ENCODE measurements at regions not wholly inside any gene's neighbourhood (a gene's known extent, or its start where the extent isn't known, plus 50 kb on each side); places are given as distances from the start of the nearest gene placed in this dataset.
"Not testable (repeated sequence)": the region's sequence is repeated elsewhere in the genome, so short reads cannot be mapped to it uniquely, and the experiment has no call there.

DNA sequence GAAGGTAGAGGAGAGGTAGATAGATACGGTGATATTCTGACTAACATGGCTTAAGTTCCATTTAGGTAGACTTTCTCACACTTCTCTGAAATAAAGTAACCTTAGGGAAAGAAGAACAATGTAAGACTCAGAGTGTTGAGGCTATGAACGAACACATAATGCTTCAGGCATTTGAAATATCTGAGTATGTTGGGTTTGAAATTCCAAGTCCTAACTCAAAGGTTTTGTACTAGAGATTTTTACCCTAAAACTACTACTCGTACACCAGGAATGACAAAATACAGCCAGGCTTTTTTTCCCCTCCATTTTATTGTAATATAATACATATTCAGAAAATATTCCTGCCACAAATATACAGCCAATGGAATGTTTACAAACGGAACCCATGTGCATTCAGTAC lies 592.6 kb downstream of the ETS1 start:
- DNase-seq (ENCODE audit: low read depth in 3 of 3, low spot score in 1 of 3), result no peak

DNA sequence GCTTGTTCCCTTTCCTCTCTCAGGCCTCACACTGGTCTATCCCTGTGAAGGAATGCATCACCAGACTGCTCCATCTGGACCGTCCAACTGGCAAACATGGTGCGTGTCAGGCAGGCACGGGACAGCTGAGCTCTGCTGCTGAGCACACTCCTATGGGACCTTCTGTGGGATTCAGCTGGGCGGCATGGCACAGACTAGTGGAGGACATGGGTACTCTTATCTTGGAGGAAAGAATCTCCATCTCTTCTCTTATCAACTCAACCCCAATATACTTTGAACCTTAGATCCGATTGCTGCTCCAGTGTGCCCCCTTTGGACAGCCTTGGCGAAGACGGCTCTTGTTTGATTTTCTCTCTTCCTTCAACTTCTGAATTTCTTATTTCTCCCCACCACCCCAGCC lies 593.6 kb downstream of the ETS1 start:
- no peak for DNase-seq (ENCODE audit: low read depth in 3 of 3, low spot score in 1 of 3)

DNA sequence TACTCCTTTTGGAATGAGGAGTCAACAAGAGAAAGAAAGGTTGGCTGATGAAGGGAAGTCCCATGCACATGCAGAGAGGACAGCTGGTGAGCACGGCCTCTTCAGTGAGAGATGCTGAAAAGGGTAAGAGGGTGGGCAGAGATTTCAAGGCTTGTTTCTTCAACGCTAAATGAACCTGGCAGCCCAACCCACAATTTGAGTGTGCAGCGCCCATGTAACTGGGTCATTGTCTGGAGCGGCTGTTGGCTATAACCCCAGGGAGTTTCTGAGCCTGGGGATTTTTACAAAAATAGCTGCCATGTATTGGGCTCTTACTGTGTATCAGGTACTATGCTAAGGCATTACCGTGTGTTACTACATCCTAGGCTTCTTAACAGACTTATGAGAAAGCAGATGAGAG lies 594.1 kb downstream of the ETS1 start:
- DNase-seq (ENCODE audit: low read depth in 3 of 3, low spot score in 1 of 3), result no peak

DNA sequence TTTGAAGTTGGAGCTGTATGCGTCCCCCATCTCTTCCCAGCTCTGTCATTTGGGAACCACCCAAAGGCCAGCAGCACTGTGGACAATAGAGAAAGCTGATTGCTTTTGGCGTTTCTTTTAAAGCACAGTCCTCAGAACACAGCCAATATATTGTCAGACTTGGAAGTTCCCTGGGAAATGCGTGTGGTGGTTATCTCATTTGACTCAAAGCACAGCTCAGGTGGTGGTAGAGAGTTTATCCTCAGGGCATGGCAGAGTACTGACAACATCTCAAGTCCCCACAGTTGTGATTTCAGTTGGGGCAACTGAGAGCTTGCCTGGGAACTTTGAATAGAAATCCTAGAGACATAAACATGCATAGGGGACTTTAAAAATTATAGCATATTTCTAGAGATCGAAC lies 601.3 kb downstream of the ETS1 start:
- no peak for DNase-seq (ENCODE audit: low read depth in 3 of 3, low spot score in 1 of 3)

DNA sequence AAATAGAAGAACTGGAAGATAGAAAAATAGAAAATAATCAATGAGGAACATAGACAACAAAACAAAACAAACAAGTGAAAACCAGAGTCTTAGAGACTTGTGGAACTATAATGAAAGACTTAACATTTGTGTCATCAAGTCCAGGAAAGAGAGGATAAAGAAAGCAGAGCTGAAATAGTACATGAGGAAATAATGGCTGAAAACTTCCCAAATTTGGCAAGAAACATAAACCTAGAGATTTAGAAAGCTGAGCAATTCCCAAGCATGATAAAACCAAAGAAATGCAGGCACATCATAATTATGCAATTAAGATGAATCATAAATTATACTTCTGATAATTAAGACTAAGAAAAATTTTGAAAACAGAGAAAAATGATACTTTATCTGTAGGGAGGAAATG lies 614.5 kb downstream of the ETS1 start:
- no peak for DNase-seq (ENCODE audit: low read depth in 3 of 3, low spot score in 1 of 3)

DNA sequence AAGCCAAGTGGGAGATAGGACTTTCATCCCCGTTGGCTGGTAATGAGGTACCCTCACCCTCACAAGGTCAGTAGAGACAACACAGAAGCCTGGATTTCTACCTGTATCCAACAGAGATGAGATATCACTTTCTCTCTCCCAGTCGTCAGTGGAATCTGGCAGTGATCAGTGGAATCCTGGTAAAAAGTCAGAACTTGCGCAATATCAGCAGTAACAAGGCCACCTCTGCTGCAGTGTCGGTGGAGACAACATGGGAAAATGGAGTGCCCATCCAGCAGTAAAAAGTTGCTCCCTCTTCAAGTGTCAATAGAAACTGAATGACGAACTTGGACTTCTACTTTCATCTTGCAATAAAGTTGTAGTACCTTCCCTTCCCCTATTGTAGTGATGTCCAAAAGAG lies 615.9 kb downstream of the ETS1 start:
- no peak for DNase-seq (ENCODE audit: low read depth in 3 of 3, low spot score in 1 of 3)

DNA sequence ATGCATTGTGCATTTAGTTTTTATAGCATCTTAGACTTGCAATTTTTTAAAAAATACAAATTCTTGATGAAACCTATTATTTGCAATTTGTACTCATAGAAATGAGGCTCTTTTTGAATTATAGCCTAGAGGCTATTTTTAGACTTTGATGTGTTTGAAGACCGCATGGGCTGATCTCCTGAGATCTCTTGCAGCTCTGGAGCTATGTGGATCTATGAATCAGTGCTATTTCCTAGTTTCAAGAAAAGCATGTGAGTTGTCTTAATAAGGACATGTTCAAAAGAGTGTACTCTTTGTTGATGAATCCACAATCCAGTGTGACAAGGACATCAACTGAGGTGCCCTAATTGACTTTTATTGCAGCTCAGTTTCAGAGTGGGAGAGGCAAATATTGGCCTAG lies 620.5 kb downstream of the ETS1 start:
- DNase-seq (ENCODE audit: low read depth in 3 of 3, low spot score in 1 of 3), result no peak

DNA sequence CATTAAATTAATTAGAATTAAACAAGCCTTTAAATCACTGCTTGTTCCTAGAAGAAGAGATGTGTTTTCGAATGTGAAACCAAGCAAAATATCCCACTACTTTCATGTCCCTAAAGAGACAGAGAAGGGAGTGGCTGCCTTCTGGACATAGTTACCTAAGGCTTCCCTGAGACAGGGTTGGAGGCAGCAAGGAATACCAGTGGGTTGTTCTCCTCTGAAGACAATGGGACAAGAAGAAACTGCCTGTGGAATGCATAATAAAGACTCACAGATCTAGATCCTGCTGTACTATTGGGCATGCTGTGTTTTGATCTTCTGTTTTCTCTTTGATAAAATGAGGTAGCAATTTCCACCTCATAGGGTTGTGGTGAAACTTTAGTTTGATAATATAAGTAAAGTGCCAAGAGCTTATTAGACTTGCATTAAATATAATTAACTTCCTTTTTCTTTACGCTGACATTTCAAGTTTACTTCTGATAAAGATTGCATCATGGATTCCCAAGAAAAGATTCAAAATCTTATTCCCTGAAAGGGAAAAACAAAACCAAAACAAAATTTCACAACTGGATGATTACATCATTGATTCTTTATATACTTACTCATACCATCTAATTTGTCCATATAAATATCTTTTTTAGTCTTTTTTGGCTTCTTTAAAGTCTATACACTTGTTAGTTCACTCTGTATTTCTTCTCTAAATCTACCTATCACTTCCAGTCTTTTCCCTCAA lies 621.3 kb downstream of the ETS1 start:
- no peak for DNase-seq (ENCODE audit: low read depth in 3 of 3, low spot score in 1 of 3)

DNA sequence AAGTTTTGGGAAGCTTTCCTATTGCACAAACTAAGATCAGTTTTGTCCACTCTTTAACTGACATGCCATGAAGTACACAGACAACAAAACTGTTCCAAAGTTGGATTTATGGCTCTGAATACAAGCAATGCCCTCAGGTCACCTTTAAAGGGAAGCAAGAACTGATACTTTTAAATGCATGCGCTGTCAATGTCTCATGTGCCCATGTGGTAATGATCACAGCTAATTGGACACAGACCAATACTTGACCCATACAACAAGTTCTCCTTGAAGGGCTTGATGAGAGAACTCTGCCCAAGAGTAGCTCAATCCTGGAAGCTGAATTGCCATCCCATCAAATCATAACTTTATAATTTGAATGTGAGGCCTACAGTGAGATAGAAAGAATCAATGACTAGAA lies 624.9 kb downstream of the ETS1 start:
- DNase-seq (ENCODE audit: low read depth in 3 of 3, low spot score in 1 of 3), result no peak

DNA sequence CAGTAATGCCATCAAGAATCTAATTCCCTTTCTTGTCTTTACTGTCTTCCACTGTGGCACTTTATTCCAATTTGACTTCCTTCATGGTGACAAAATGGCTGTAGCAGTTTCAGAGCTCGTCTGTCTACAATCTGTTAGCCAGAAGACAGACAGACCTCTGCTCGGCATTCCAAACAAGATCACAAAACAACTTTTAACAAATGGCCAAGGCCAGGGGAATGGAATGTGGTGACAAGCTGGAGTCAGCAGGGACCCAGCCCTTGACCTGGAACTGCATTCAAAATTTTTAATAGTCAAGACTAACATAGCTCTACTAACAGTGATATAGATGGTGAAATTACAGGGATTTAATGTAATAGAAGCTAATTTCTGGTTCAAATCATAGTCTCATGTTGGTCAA lies 637.2 kb downstream of the ETS1 start:
- no peak for DNase-seq (ENCODE audit: low read depth in 3 of 3, low spot score in 1 of 3)

DNA sequence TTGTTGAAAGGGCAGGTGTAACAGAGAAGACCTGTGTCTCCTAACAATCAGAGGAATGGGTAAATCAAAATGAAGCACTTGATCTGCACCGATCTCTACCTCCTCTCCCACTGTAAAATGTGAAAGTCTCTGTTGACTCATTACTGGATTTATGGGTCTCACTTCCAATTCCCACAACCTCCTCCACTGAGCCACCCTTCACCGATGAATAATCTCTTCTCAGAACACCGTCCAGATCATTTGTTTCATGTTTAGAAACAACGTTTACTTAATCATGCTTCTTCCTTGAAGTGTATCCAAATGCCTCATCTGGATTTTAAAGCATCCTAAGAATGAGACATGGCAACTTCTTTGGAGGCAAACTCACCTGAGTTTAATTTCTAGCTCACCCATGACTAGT lies 643.6 kb downstream of the ETS1 start:
- no peak for DNase-seq (ENCODE audit: low read depth in 3 of 3, low spot score in 1 of 3)

DNA sequence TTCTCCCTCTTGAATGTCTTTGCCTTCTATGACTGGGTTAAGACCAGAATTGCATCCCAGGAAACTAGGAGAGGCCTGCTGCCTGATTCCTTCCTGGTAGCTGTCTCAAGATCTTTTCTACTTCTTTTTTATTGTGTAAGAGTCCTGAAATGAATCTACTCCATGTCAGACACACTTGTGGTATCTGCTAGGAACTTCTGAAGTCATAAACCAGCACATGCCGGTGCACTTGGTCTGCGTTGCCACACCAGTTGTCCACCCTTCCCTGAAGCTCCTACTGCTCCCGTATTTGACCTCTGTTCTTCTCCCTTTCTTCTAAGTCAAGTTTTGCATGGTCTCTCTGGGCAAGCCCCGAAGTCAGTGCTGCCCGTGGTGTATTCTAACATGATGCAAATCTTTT lies 644.2 kb downstream of the ETS1 start:
- no peak for DNase-seq (ENCODE audit: low read depth in 3 of 3, low spot score in 1 of 3)

DNA sequence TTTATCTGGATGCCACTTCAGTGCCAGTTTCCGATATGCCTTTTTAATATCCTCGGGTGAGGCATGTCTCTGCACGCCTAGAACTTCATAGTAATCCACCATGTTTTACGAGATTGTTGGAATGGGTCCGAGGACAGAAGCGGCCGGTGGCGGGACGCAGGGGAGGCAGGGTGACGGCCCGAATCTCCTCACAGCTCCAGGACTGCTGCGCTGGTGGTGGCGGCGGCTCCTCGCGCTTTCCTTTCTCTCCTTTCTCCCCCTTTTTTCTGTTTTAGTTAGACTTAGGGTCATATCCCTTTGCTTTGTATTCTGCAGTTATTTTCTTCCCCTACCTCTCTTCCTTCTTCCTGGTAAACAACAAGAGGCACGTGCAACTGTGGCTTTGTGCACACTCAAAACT lies 645.8 kb downstream of the ETS1 start:
- not testable (repeated sequence) for DNase-seq (ENCODE audit: low read depth in 3 of 3, low spot score in 1 of 3)

DNA sequence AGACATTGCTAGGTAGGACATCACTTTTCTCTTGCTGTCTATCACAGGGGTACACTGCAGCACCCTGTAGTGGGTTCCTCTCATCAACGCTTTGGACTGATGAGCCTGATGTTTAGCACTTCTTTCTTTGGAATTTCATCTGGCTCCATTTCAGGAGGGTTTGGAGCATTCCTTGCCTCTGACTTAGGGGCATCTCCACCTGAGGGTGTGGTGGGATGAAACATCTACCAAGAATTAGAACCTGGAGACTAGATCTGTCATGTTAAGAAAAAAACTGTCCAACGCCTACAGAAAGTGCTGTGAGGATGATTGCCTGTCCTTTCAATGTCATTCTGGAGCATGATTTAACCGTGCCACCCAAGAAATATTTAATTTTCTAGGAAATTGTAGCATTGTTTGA lies 648.4 kb downstream of the ETS1 start:
- DNase-seq (ENCODE audit: low read depth in 3 of 3, low spot score in 1 of 3), result no peak

DNA sequence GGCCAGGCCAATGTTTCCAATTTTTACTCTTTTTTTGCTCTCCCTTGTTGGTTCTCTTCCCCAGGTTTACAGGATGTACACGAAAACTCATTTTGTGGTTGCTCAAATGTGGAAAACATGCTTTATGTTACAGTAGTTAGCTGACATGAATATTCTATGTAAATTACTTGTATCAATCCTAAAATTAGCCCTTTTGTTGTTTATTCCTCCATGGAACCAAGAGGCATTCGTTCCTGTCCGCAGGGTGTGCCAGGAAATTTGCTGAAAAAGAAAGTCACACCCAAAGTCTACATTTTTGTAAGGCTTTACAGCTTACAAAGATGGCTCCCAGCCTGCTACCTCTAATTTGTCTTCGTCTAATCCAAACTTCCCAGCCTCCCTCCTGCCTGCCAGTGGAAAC lies 652.3 kb downstream of the ETS1 start:
- no peak for DNase-seq (ENCODE audit: low read depth in 3 of 3, low spot score in 1 of 3)

DNA sequence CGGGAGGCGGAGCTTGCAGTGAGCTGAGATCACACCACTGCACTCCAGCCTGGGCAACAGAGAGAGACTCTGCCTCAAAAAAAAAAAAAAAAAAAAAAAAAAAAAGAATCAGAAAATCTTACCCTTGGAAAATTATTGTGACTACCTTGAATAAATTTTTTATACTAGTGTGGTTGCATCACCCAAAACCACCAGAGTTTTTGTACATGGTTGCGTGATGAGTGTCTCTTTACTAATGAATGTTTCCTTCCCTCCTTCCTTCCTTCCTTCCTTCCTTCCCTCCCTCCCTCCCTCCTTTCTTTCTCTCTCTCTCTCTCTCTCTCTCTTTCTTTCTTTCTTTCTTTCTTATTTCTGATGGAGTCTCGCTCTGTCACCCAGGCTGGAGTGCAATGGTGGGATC lies 653.4 kb downstream of the ETS1 start:
- not testable (repeated sequence) for DNase-seq (ENCODE audit: low read depth in 3 of 3, low spot score in 1 of 3)

DNA sequence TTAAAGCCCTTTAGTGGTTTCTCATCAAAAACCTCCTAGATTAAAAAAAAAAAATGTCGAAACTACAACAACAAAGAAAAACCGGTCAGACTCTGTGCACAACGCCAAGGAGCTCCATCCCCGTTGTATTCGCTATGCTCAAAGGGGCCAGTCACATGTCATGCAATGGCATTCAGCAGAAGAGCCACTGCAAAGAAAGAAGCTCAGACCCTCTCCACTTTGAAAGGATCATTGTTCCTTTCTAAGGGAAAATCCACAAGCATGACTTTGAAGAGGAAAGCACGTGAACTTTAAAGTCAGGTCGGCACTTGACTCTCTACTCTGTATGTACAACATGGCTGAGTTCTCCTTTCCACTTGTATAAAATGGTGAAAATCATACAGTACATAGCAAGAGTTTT lies 655.6 kb downstream of the ETS1 start:
- no peak for DNase-seq (ENCODE audit: low read depth in 3 of 3, low spot score in 1 of 3)

DNA sequence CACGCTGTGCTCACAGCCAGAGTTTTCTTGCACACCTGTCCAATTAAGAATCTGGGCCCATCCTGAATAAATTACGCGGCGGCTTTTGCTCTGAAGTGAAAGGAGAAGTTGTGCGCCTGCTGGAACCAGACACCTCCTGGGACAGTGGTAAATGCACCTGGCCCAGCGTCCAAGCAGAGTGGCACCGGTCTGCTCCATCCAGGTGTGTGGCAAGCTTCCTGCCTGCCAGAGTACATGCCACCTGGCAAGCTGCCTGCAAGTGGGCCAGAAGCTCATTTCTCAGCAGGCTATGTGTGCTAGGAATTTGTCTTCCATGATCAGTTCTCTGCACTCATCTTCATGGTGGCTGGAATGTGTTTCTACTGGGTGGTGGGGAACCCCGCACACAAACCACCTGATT lies 660.6 kb downstream of the ETS1 start:
- no peak for DNase-seq (ENCODE audit: low read depth in 3 of 3, low spot score in 1 of 3)

DNA sequence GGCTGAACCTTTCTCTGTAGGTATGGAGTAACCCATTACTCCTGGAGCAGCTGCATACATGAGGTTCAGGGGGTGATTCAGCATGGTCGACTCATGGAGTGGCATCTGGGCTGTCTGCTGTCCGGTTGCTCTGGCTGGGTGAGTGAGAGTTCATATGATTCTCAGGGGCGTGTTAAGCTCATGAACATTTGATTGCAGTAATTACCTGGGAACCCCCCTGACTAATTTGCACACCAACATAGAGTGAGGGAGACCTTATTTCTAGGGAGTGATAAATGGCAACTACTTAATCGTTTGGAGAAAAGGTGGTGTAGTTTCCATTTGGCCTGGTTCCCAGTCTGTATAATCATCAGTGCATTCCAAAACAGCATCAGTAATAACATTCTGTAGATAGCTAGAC lies 661.9 kb downstream of the ETS1 start:
- no peak for DNase-seq (ENCODE audit: low read depth in 3 of 3, low spot score in 1 of 3)

DNA sequence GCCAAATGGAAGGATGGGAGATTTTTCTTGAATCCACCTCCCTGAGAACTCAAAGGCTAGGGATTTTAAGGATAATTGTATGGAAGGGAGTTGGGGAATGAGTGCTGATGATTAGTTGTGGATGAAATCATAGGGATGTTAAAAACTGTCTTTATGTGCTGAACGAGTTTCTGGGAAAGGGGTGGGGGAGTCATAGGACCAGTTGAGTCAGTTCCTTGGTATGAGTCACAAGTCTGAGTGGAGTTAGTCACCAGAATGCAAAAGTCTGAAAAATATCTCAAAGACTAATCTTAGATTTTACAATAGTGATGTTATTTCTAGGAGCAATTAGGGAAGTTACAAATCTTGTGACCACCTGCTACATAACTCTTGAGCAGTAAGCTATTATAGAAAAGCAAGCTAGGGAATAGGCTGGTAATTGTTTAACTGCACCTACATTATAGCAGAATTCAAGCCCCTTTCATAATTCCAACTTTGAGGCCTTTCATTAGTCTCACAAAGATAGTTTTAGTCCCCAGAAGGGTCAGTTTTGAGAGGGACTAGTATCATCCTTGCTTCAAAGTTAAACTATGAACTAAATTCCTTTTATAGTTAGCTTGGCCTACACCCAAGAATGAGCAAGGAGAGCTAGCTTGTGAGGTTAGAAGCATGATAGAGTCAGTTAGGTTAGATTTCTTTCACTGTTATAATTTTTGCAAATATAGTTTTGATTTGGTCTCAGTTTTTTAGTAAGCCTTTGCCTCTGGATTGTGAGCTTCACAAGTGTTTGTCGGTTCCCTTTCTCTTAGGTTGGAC lies 668.0 kb downstream of the ETS1 start:
- DNase-seq (ENCODE audit: low read depth in 3 of 3, low spot score in 1 of 3), result no peak

DNA sequence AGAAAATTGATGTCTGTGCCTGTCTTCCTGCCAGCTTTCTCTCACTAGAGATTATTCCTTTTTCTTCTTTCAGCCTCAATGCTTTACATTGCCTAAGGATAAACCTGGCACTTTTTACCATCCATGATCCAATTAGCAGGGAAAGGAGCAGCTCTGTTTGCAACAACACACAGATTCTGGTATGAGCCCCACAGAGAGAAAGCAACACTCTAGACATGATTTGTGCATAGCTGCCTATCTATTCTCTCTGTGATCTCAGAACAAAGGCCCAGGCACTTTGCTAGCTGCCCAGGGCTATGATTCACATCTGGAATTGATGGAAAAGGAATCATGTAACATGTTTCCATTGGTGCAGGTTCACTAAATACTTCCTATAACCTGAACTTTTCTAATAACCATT lies 685.0 kb downstream of the ETS1 start:
- no peak for DNase-seq (ENCODE audit: low read depth in 3 of 3, low spot score in 1 of 3)

DNA sequence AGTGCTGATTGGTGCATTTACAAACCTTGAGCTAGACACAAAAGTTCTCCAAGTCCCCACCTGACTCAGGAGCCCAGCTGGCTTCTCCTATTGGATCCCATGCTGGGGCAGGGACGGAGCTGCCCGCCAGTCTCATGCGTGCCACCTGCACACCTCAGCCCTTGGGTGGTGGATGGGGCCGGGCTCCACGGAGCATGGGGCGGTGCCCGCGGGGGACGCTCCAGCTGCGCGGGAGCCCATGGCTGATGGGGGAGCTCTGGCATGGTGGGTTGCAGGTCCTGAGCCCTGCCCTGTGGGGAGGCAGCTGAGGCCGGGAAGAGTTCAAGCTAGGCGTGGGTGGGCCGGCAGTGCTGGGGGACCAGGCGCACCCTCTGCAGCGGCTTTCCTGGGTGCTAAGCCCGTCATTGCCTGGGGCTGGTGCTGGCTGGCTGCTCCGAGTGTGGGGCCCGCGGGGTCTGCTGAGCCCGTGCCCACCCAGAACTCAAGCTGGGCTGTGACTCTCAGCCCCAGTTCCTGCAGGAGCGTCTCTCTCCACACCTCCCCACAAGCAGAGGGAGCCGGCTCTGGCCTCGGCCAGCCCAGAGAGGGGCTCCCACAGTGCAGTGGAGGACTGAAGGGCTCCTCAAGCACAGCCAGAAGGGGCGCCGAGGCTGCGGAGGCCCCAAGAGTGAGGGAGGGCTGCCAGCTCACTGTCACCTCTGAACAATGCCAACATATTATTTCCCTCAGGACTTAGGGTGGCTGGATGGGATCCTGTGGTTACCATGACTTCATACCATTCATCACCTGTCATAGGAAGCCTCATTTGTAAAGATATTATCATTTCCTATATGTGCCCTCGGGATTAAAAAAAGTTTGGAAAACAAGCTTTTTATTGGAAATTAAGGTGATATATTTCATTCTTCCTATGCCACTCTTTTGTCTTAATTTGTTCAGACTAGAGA lies 688.7 kb downstream of the ETS1 start:
- no peak for DNase-seq (ENCODE audit: low read depth in 3 of 3, low spot score in 1 of 3)

Data from stimulated activated CD4-positive, alpha-beta T cell treated with anti-CD3 and anti-CD28 coated beads, TNF-alpha, amount 100 ng/mL, for 1 hour (primary cell).